Dermis blood vessel endothelial cell (primary cell): ENCODE measurements at regions not wholly inside any gene's neighbourhood (a gene's known extent, or its start where the extent isn't known, plus 50 kb on each side); places are given as distances from the start of the nearest gene placed in this dataset.

Experiments used
- DNase-seq: peaks from one replicate; pipeline ENCODE4 v3.0.0; 2010

GRCh38 chr4:181166742-181167399 lies 1076.3 kb upstream of the TENM3 start:
- no peak for DNase-seq

GRCh38 chr4:181168011-181168805 lies 1075.0 kb upstream of the TENM3 start:
- DNase-seq = no peak

- no peak for DNase-seq
These were observed 1070.2 kb upstream of the TENM3 start for GRCh38 chr4:181173046-181173445.

GRCh38 chr4:181176306-181176705 lies 1066.9 kb upstream of the TENM3 start:
- no peak for DNase-seq

GRCh38 chr4:181181331-181181730 lies 1061.9 kb upstream of the TENM3 start:
- no peak for DNase-seq

GRCh38 chr4:181189751-181190150 lies 1053.5 kb upstream of the TENM3 start:
- DNase-seq = no peak

- DNase-seq = no peak
These were observed 1049.9 kb upstream of the TENM3 start for GRCh38 chr4:181193131-181193930.

- DNase-seq = no peak
These were observed 1049.1 kb upstream of the TENM3 start for GRCh38 chr4:181194096-181194495.

- no peak for DNase-seq
These were observed 1043.1 kb upstream of the TENM3 start for GRCh38 chr4:181200076-181200475.

- DNase-seq = no peak
These were observed 1041.0 kb upstream of the TENM3 start for GRCh38 chr4:181202240-181202639.

- DNase-seq = no peak
These were observed 1039.1 kb upstream of the TENM3 start for GRCh38 chr4:181204109-181204508.

- DNase-seq = no peak
These were observed 1029.7 kb upstream of the TENM3 start for GRCh38 chr4:181213551-181213950.

- no peak for DNase-seq
These were observed 1026.7 kb upstream of the TENM3 start for GRCh38 chr4:181216501-181216900.

GRCh38 chr4:181219783-181220416 lies 1023.3 kb upstream of the TENM3 start:
- DNase-seq = no peak

- DNase-seq = no peak
These were observed 1018.4 kb upstream of the TENM3 start for GRCh38 chr4:181224852-181225251.

- no peak for DNase-seq
These were observed 1017.5 kb upstream of the TENM3 start for GRCh38 chr4:181225616-181226261.

GRCh38 chr4:181234951-181235680 lies 1008.1 kb upstream of the TENM3 start:
- no peak for DNase-seq

- DNase-seq = no peak
These were observed 997.9 kb upstream of the TENM3 start for GRCh38 chr4:181245326-181245725.

GRCh38 chr4:181249031-181249430 lies 994.2 kb upstream of the TENM3 start:
- DNase-seq = no peak

GRCh38 chr4:181254771-181255170 lies 988.4 kb upstream of the TENM3 start:
- no peak for DNase-seq

- DNase-seq = no peak
These were observed 984.6 kb upstream of the TENM3 start for GRCh38 chr4:181258569-181258968.
